H9 (cell line): ENCODE measurements at regions not wholly inside any gene's neighbourhood (a gene's known extent, or its start where the extent isn't known, plus 50 kb on each side); places are given as distances from the start of the nearest gene placed in this dataset.

Source experiments
- DNase-seq: peaks from one replicate; pipeline ENCODE4 v3.0.0-alpha.2; 2017
- H2AFZ ChIP-seq: one replicate; pipeline ENCODE4 v1.6.1; 2013; ENCODE audit warnings: mild to moderate bottlenecking, low read length, control low read depth, moderate library complexity
- H2AK5ac ChIP-seq: 2 replicates; pipeline ENCODE4 v1.6.1; 2013; ENCODE audit warnings: low read length, control low read depth, mixed read lengths; ENCODE audit not compliant: insufficient read length
- H2BK120ac ChIP-seq: one replicate; pipeline ENCODE4 v1.6.1; 2013; ENCODE audit warnings: low read depth, mild to moderate bottlenecking, low read length, control low read depth, inconsistent platforms; ENCODE audit not compliant: poor library complexity, severe bottlenecking
- H2BK12ac ChIP-seq: 2 replicates; pipeline ENCODE4 v1.6.1; 2013; ENCODE audit warnings: low read length, control low read depth, mixed read lengths, low read depth; ENCODE audit not compliant: insufficient read length
- H2BK15ac ChIP-seq: 2 replicates; pipeline ENCODE4 v1.6.1; 2013; ENCODE audit warnings: low read depth, low read length, control low read depth
- H2BK20ac ChIP-seq: one replicate; pipeline ENCODE4 v1.6.1; 2013; ENCODE audit warnings: low read depth, mild to moderate bottlenecking, low read length, control low read depth, inconsistent platforms; ENCODE audit not compliant: poor library complexity, severe bottlenecking
- H2BK5ac ChIP-seq: 2 replicates; pipeline ENCODE4 v1.6.1; 2013; ENCODE audit warnings: low read length, control low read depth, mixed read lengths; ENCODE audit not compliant: insufficient read length
- H3K14ac ChIP-seq: 2 replicates; pipeline ENCODE4 v1.6.1; 2013; ENCODE audit warnings: low read length, control low read depth; ENCODE audit not compliant: insufficient read depth
- H3K18ac ChIP-seq: 2 replicates; pipeline ENCODE4 v1.6.1; 2013; ENCODE audit warnings: low read depth, mild to moderate bottlenecking, mixed read lengths, low read length, control low read depth; ENCODE audit not compliant: insufficient read length
- H3K23ac ChIP-seq: 2 replicates; pipeline ENCODE4 v1.6.1; 2013; ENCODE audit warnings: low read length, control low read depth, mixed read lengths, low read depth; ENCODE audit not compliant: insufficient read length
- H3K23me2 ChIP-seq: 2 replicates; pipeline ENCODE4 v1.6.1; 2013; ENCODE audit warnings: low read depth, mild to moderate bottlenecking, mixed read lengths, low read length, control low read depth; ENCODE audit not compliant: insufficient read length, poor library complexity, severe bottlenecking
- H3K27ac ChIP-seq: 2 replicates; pipeline ENCODE4 v1.5.1; 2013; ENCODE audit warnings: low read length, control low read depth, mixed read lengths, low read depth; ENCODE audit not compliant: insufficient read length
- H3K27me3 ChIP-seq: 2 replicates; pipeline ENCODE4 v1.6.1; 2013; ENCODE audit warnings: low read length, control low read depth, inconsistent platforms; ENCODE audit not compliant: insufficient read depth
- H3K4ac ChIP-seq: 2 replicates; pipeline ENCODE4 v1.6.1; 2013; ENCODE audit warnings: low read depth, mild to moderate bottlenecking, control low read depth, inconsistent platforms, low read length, moderate library complexity
- H3K4me1 ChIP-seq: 2 replicates; pipeline ENCODE4 v1.6.1; 2013; ENCODE audit warnings: low read length, control low read depth, inconsistent platforms; ENCODE audit not compliant: insufficient read depth
- H3K4me2 ChIP-seq: 2 replicates; pipeline ENCODE4 v1.6.1; 2013; ENCODE audit warnings: low read length, control low read depth, mixed read lengths; ENCODE audit not compliant: insufficient read length, insufficient read depth
- H3K56ac ChIP-seq: 2 replicates; pipeline ENCODE4 v1.6.1; 2013; ENCODE audit warnings: low read depth, mild to moderate bottlenecking, mixed read lengths, low read length, control low read depth; ENCODE audit not compliant: insufficient read length
- H3K79me1 ChIP-seq: 2 replicates; pipeline ENCODE4 v1.6.1; 2013; ENCODE audit warnings: low read depth, mild to moderate bottlenecking, moderate library complexity, low read length, control low read depth, inconsistent platforms; ENCODE audit not compliant: insufficient read depth, poor library complexity, severe bottlenecking
- H3K79me2 ChIP-seq: 2 replicates; pipeline ENCODE4 v1.6.1; 2013; ENCODE audit warnings: low read length, control low read depth, inconsistent platforms; ENCODE audit not compliant: insufficient read depth
- H3K9ac ChIP-seq: 2 replicates; pipeline ENCODE4 v1.6.1; 2013; ENCODE audit warnings: low read length, control low read depth, mixed read lengths; ENCODE audit not compliant: insufficient read length; ENCODE audit errors: extremely low read depth
- H3K9me3 ChIP-seq: one replicate; pipeline ENCODE4 v1.6.1; 2013; ENCODE audit warnings: low read depth, low read length, inconsistent platforms; ENCODE audit not compliant: control insufficient read depth
- H3T11ph ChIP-seq: one replicate; pipeline ENCODE4 v1.6.1; 2013; ENCODE audit warnings: mild to moderate bottlenecking, low read length, control low read depth, inconsistent platforms
- H4K20me1 ChIP-seq: one replicate; pipeline ENCODE4 v1.6.1; 2013; ENCODE audit not compliant: control insufficient read depth, insufficient read length, insufficient read depth
- H4K5ac ChIP-seq: 2 replicates; pipeline ENCODE4 v1.6.1; 2013; ENCODE audit warnings: low read depth, mild to moderate bottlenecking, mixed read lengths, low read length, control low read depth; ENCODE audit not compliant: insufficient read length
- H4K8ac ChIP-seq: replicated peaks from 2 replicates; pipeline ENCODE4 v1.6.1; 2013; ENCODE audit warnings: low read length, control low read depth, mixed read lengths, low read depth; ENCODE audit not compliant: insufficient read length
- H4K91ac ChIP-seq: 2 replicates; pipeline ENCODE4 v1.6.1; 2013; ENCODE audit warnings: low read depth, mild to moderate bottlenecking, moderate library complexity, mixed read lengths, low read length, control low read depth; ENCODE audit not compliant: insufficient read length
- H3K27ac Mint-ChIP-seq, 3 experiments: 2 replicates in 2 of 3; 3 replicates in 1 of 3; pipeline ENCODE4 v1.8.0; 2020 to 2021; ENCODE audit warnings: mixed read lengths in 3 of 3, mild to moderate bottlenecking in 1 of 3, moderate library complexity in 1 of 3
- H3K27me3 Mint-ChIP-seq: 2 replicates; pipeline ENCODE4 v1.8.0; 2021; ENCODE audit warnings: low read depth, mild to moderate bottlenecking, moderate library complexity, mixed read lengths
- H3K36me3 Mint-ChIP-seq, 3 experiments: 2 replicates in 2 of 3; 3 replicates in 1 of 3; pipeline ENCODE4 v1.8.0; 2020 to 2021; ENCODE audit warnings: low read depth in 3 of 3, mixed read lengths in 3 of 3; ENCODE audit not compliant: insufficient read depth in 1 of 3
- H3K4me1 Mint-ChIP-seq, 2 experiments: 2 replicates each; pipeline ENCODE4 v1.8.0; 2020; ENCODE audit warnings: mixed read lengths in 2 of 2
- H3K4me3 Mint-ChIP-seq, 2 experiments: 2 replicates in 1 of 2; 3 replicates in 1 of 2; pipeline ENCODE4 v1.8.0; 2020 to 2021; ENCODE audit warnings: mild to moderate bottlenecking in 2 of 2, mixed read lengths in 2 of 2, moderate library complexity in 1 of 2
- H3K9me3 Mint-ChIP-seq, 2 experiments: 2 replicates in 1 of 2; 3 replicates in 1 of 2; pipeline ENCODE4 v1.8.0; 2020; ENCODE audit warnings: mild to moderate bottlenecking in 2 of 2, mixed read lengths in 2 of 2, moderate library complexity in 1 of 2
- WGBS: extraction: QIAGEN DNeasy Blood & Tissue Kit; methylation state at CpG from one replicate; pipeline ENCODE4 v1.1.7; 2013; ENCODE audit warnings: missing lambda C conversion rate, low lambda C conversion rate, mixed read lengths; ENCODE audit not compliant: insufficient read length; ENCODE audit errors: extremely low coverage; 5-methylcytosine and 5-hydroxymethylcytosine counted together
- TF ChIP-seq, protein P1 (sequence below): fragments of 200-600 bp; sonication (generic); conservative IDR thresholded peaks from 3 replicates; pipeline ENCODE4 v1.8.0; 2021; ENCODE audit warnings: antibody characterized with exemption, mild to moderate bottlenecking

DNA sequence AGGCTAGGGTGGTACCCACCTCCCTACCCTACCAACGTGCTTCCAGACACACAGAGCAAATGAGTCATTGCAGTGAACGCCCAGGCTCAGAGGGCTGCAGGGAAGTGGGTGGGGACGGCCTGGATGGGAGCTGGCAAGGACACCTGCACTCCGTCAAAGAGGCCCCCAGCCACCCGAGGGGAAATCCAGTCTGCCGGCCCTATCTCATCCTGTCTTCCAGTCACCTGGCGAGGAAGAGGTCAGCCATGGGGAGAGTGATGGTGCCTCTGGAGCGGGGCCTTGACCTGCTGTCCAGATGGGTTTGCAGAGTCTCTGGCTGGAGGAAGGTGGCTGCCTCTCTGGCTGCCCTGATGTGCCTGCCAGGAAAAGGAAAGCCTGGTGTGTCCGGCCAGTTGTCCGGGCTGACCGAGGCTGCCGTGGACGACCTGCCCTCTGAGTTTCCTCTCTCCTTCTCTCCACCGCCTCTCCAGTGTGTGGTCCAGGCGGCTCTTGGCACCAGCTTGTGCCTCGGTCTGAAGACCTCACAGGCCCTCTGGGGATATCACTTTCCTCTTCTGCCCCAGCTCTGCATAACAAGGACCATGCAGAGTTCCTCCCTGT is 209.7 kb upstream of the COPS8 start:
- Histone ChIP-seq H3K23me2 (no peaks in the 10 kb centered on the region), H4K8ac (no peak overlapping the region), H2BK120ac (no peak overlapping the region), H4K91ac (no peak overlapping the region), H3K23ac (no peak overlapping the region), H2BK20ac (no peak overlapping the region), H2AK5ac (no peak overlapping the region), H3K27me3 (no peaks in the 10 kb centered on the region), H3K4me1 (no peaks in the 10 kb centered on the region), H3K27ac (no peak overlapping the region), H2AFZ (no peak overlapping the region), H3K9me3 (no peaks in the 10 kb centered on the region), H2BK15ac (no peak overlapping the region), H3K4me2 (no peak overlapping the region), H3K79me1 (no peaks in the 10 kb centered on the region), H3K79me2 (no peaks in the 10 kb centered on the region), H3K18ac (no peak overlapping the region), H4K5ac (no peak overlapping the region), H3K14ac (no peak overlapping the region), H2BK5ac (no peak overlapping the region), H3K4ac (no peak overlapping the region), H4K20me1 (no peaks in the 10 kb centered on the region), H3K56ac (no peak overlapping the region), H3K9ac (no peak overlapping the region), H3T11ph (no peak overlapping the region), H2BK12ac (no peak overlapping the region)
- peaks cover 10% of the 10 kb centered on the region for H3K27me3 Mint-ChIP-seq
- WGBS = no CpG with 5 or more reads among the region's 16 CpGs
- H3K4me3 Mint-ChIP-seq = no peak overlapping the region
- no peak for DNase-seq
- TF ChIP-seq, protein P1, sequence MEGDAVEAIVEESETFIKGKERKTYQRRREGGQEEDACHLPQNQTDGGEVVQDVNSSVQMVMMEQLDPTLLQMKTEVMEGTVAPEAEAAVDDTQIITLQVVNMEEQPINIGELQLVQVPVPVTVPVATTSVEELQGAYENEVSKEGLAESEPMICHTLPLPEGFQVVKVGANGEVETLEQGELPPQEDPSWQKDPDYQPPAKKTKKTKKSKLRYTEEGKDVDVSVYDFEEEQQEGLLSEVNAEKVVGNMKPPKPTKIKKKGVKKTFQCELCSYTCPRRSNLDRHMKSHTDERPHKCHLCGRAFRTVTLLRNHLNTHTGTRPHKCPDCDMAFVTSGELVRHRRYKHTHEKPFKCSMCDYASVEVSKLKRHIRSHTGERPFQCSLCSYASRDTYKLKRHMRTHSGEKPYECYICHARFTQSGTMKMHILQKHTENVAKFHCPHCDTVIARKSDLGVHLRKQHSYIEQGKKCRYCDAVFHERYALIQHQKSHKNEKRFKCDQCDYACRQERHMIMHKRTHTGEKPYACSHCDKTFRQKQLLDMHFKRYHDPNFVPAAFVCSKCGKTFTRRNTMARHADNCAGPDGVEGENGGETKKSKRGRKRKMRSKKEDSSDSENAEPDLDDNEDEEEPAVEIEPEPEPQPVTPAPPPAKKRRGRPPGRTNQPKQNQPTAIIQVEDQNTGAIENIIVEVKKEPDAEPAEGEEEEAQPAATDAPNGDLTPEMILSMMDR = no peak
- H3K27ac Mint-ChIP-seq = no peak overlapping the region; a peak in 2 of 7 replicates
- H3K4me1 Mint-ChIP-seq = peaks cover 8 to 14% of the 10 kb centered on the region in 2 experiments
- peaks cover 0 to 2% (median 0%) of the 10 kb centered on the region in 3 experiments; a peak in 1 of 7 replicates for H3K36me3 Mint-ChIP-seq
- peaks cover 0 to 1% of the 10 kb centered on the region in 2 experiments; a peak in 2 of 5 replicates for H3K9me3 Mint-ChIP-seq
